ENCODE measurements at regions not wholly inside any gene's neighbourhood (a gene's known extent, or its start where the extent isn't known, plus 50 kb on each side); places are given as distances from the start of the nearest gene placed in this dataset.

DNA sequence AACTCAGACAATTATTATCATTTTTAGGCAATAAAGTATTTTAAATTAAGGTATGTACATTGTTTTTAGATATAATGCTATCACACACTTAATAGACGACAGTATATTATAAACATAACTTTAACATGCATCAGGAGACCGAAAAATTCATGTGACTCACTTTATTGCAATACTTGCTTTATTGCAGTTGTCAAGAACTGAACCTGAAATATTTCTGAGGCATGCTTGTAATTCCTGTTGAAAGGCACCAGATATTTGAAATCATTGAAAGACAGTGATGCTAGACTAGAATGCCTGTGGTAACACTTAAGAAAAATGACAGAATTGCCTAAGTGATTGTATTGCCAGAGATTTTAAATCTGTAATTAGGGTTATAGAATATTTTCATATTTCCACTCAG is 175.6 kb upstream of the MAGEB2 start:
- TF ChIP-seq POLR2A (IDR thresholded peaks at IDR 0.05; ENCODE audit: low read depth) (no peak), EP300 (IDR thresholded peaks at IDR 0.05) (no peak), POLR2AphosphoS5 (IDR thresholded peaks at IDR 0.05) (no peak)
- TF ChIP-seq, protein P1, sequence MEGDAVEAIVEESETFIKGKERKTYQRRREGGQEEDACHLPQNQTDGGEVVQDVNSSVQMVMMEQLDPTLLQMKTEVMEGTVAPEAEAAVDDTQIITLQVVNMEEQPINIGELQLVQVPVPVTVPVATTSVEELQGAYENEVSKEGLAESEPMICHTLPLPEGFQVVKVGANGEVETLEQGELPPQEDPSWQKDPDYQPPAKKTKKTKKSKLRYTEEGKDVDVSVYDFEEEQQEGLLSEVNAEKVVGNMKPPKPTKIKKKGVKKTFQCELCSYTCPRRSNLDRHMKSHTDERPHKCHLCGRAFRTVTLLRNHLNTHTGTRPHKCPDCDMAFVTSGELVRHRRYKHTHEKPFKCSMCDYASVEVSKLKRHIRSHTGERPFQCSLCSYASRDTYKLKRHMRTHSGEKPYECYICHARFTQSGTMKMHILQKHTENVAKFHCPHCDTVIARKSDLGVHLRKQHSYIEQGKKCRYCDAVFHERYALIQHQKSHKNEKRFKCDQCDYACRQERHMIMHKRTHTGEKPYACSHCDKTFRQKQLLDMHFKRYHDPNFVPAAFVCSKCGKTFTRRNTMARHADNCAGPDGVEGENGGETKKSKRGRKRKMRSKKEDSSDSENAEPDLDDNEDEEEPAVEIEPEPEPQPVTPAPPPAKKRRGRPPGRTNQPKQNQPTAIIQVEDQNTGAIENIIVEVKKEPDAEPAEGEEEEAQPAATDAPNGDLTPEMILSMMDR (IDR thresholded peaks at IDR 0.05): no peak
